Psoas muscle (tissue), 7 donors: ENCODE measurements at regions not wholly inside any gene's neighbourhood (a gene's known extent, or its start where the extent isn't known, plus 50 kb on each side); places are given as distances from the start of the nearest gene placed in this dataset.

Experiments
- ATAC-seq, 4 donors: fragments of 200-7000 bp; cut with Tn5 transposase; one replicate each; pipeline ENCODE4 v1.9.1; 2020; ENCODE audit warnings: moderate library complexity in 3 of 4, mild to moderate bottlenecking in 2 of 4
- DNase-seq, 2 donors: peaks; one replicate each; pipeline ENCODE4 v3.0.0-alpha.2; 2020
- H3K27ac ChIP-seq: fragments of 200-600 bp; one replicate; pipeline ENCODE4 v1.8.0; 2022
- H3K27me3 ChIP-seq, 3 donors: fragments of 200-600 bp in 1 of 3; one replicate each; pipeline versions ENCODE4 v1.6.1 to v1.8.0; 2013 to 2022; ENCODE audit warnings: low read length in 2 of 3, mild to moderate bottlenecking in 2 of 3, moderate library complexity in 1 of 3; ENCODE audit not compliant: insufficient read depth in 3 of 3
- H3K36me3 ChIP-seq, 2 donors: fragments of 200-600 bp in 1 of 2; one replicate each; pipeline versions ENCODE4 v1.6.1 to v1.8.0; 2013 to 2022; ENCODE audit warnings: low read depth in 1 of 2, mild to moderate bottlenecking in 1 of 2, moderate library complexity in 1 of 2; ENCODE audit not compliant: insufficient read depth in 1 of 2
- H3K4me1 ChIP-seq: fragments of 200-600 bp; one replicate; pipeline ENCODE4 v1.8.0; 2022
- H3K4me3 ChIP-seq: fragments of 200-600 bp; one replicate; pipeline ENCODE4 v1.8.0; 2022; ENCODE audit warnings: mild to moderate bottlenecking
- H3K9me3 ChIP-seq: fragments of 200-600 bp; one replicate; pipeline ENCODE4 v1.8.0; 2022
- CTCF ChIP-seq: fragments of 200-600 bp; IDR thresholded peaks from one replicate; pipeline ENCODE4 v1.8.0; 2022; ENCODE audit warnings: antibody characterized with exemption
- WGBS, 3 donors: extraction: QIAGEN DNeasy Blood & Tissue Kit; methylation state at CpG; one replicate each; pipeline versions ENCODE4 v1.1.6 to v1.1.7; 2013; 5-methylcytosine and 5-hydroxymethylcytosine counted together
- intact Hi-C, 2 donors: fragments of 100-400 bp; cut with DNase I; formaldehyde crosslinking; loops; one replicate each; pipeline versions ENCODE4 v1.11.0 to v1.14.2; 2022
- donor health status: healthy with polysubstance abuse.
- donor health status: DM: no; HTN: no; CAD: no; lungs with moderate emphysema.
- donor health status: Bipolar disorder and iron deficiency.
- donor health status: healthy.
- donor health status: DM: yes; HTN: yes; CAD: no.
- donor health status: DM: no; HTN: no; CAD: no.
- donor health status: DM: yes; HTN: yes; CAD: no.

GRCh38 chr10:62893036-62893435, 76.9 kb upstream of the EGR2 start:
- H3K36me3 ChIP-seq, result no peaks in the 10 kb centered on the region
- WGBS, 3 donors, result 90 to 96% (median 96%) methylated on average over 1 of the region's 1 CpG
- H3K4me3 ChIP-seq, result no peak overlapping the region
- H3K27me3 ChIP-seq, result no peaks in the 10 kb centered on the region
- no peak for DNase-seq
- intact Hi-C loops, result no loop called here
- no peaks in the 10 kb centered on the region for H3K4me1 ChIP-seq
- H3K27ac ChIP-seq, result no peak overlapping the region
- H3K9me3 ChIP-seq, result no peaks in the 10 kb centered on the region
- TF ChIP-seq CTCF, result no peak
- ATAC-seq, result no peak

DNA sequence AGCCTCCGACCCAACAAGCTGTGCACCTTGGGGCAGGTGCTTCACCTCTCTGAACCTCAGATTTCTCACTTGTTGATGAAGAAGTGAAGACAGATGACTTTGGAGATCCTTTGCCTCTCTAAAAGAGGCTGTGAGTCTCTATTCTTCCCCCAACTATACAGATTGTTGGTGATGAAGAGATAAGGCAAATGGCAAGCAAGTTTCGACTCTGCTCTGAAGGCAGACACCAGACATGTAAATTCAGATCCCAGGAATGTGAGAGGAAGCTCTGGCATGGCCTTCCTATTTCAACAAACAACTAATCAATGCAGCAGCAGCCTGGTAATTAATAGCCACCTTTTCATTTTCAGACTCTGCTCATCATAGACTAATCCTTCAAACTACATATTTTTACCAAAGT, 74.2 kb upstream of the EGR2 start:
- H3K9me3 ChIP-seq, result no peaks in the 10 kb centered on the region
- H3K36me3 ChIP-seq, result no peaks in the 10 kb centered on the region
- H3K4me1 ChIP-seq, result no peaks in the 10 kb centered on the region
- DNase-seq, result no peak
- WGBS, 3 donors, result 84 to 91% (median 87%) methylated on average over 2 of the region's 2 CpGs
- H3K27ac ChIP-seq, result no peak overlapping the region
- peaks cover 0 to 4% (median 3%) of the 10 kb centered on the region in 3 donors for H3K27me3 ChIP-seq
- no peak for TF ChIP-seq CTCF
- intact Hi-C loops, result no loop called here
- no peak overlapping the region for H3K4me3 ChIP-seq
- no peak for ATAC-seq

DNA sequence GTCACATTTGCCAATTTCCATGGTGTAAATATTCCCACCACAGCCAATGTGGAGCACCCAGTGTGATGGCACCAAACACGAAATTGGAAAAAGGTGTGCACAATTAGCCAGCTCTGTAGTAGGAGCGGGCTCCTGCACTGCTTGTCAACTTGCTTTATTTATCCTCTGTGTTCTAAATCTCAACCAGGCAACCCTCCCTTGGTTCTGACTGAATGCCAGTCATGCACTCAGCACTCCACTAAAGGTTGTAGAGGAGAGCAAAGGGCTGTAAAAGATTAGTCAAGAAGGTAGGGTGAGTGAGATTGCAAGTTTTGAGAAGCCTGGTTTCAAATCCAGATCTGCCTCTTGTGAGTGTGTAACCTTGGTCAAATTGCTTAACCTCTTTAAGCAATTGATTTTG, 71.5 kb upstream of the EGR2 start:
- no peak for ATAC-seq
- H3K36me3 ChIP-seq, result no peaks in the 10 kb centered on the region
- no peak overlapping the region for H3K27ac ChIP-seq
- no peaks in the 10 kb centered on the region for H3K4me1 ChIP-seq
- intact Hi-C loops, result no loop called here
- peaks cover 0 to 4% (median 3%) of the 10 kb centered on the region in 3 donors for H3K27me3 ChIP-seq
- H3K9me3 ChIP-seq, result no peaks in the 10 kb centered on the region
- 87 to 91% (median 87%) methylated on average over 2 of the region's 2 CpGs for WGBS, 3 donors
- no peak for DNase-seq
- TF ChIP-seq CTCF, result no peak
- no peak overlapping the region for H3K4me3 ChIP-seq

DNA sequence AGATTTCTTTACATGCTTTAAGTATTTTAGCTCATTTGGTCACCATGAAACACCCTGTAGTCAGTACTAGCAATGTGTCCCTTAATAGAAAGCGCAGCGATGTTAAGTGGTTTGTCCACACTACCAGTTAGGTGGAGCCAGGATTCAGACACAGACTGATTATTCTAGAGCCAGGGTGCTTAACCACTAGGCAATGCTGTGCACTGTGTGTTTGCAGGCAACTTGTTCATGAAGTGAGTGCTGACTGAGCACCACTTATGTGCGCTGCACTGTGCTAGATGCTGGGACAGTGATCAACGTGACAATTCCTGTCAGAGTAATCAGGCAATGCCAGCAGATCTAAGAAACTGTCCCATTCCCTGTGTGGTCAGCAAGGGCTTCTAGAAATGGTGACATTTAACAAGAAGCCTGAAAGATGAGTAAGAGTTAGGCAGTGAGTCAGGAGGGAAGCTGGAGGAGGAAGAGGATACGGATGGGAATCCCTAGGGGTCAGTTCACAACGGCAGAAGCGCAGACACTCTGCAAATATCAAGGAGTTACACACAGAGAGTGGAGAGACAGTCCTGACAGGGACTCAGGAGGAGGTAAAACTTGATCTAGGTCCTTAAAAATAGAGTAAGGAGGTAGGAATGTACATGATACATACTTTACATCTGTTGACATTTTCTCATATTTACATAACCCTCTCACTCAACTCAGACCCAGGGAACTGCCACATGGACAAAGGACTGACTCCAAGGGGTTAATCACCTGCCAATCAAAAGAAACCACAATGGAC, 69.7 kb upstream of the EGR2 start:
- DNase-seq (no peak), ATAC-seq (no peak)
- Histone ChIP-seq H3K27ac (no peak overlapping the region), H3K36me3 (no peaks in the 10 kb centered on the region), H3K9me3 (no peaks in the 10 kb centered on the region), H3K4me3 (no peak overlapping the region), H3K4me1 (no peaks in the 10 kb centered on the region), H3K27me3 (peaks cover 0 to 4% (median 3%) of the 10 kb centered on the region in 3 donors)
- WGBS, 3 donors, result 53 to 62% (median 56%) methylated on average over 7 of the region's 7 CpGs
- intact Hi-C loops, result no loop called here
- no peak for TF ChIP-seq CTCF

- Histone ChIP-seq H3K4me1 (no peaks in the 10 kb centered on the region), H3K27ac (no peak overlapping the region), H3K4me3 (no peak overlapping the region), H3K9me3 (no peaks in the 10 kb centered on the region), H3K36me3 (no peaks in the 10 kb centered on the region), H3K27me3 (no peaks in the 10 kb centered on the region)
- no peak for DNase-seq
- 76 to 82% (median 80%) methylated on average over 3 of the region's 3 CpGs for WGBS, 3 donors
- TF ChIP-seq CTCF, result no peak
- ATAC-seq, result no peak
- intact Hi-C loops, result no loop called here
Measured at GRCh38 chr10:62880162-62880561, 64.0 kb upstream of the EGR2 start.
